GM12865 (cell line): ENCODE measurements at regions not wholly inside any gene's neighbourhood (a gene's known extent, or its start where the extent isn't known, plus 50 kb on each side); places are given as distances from the start of the nearest gene placed in this dataset.

Experiments used
- DNase-seq: peaks from one replicate; pipeline ENCODE4 v3.0.0; 2010; ENCODE audit warnings: low read depth
- H3K4me3 ChIP-seq: 2 replicates; pipeline ENCODE4 v1.5.1; 2011; ENCODE audit warnings: mild to moderate bottlenecking, low read depth, low read length, control low read depth
- TF ChIP-seq, protein P1 (sequence below): IDR thresholded peaks from 2 replicates; pipeline ENCODE4 v1.5.1; 2011; ENCODE audit warnings: low read length, control low read depth, low read depth, inconsistent platforms; ENCODE audit not compliant: insufficient read depth; ENCODE audit errors: missing control alignments

DNA sequence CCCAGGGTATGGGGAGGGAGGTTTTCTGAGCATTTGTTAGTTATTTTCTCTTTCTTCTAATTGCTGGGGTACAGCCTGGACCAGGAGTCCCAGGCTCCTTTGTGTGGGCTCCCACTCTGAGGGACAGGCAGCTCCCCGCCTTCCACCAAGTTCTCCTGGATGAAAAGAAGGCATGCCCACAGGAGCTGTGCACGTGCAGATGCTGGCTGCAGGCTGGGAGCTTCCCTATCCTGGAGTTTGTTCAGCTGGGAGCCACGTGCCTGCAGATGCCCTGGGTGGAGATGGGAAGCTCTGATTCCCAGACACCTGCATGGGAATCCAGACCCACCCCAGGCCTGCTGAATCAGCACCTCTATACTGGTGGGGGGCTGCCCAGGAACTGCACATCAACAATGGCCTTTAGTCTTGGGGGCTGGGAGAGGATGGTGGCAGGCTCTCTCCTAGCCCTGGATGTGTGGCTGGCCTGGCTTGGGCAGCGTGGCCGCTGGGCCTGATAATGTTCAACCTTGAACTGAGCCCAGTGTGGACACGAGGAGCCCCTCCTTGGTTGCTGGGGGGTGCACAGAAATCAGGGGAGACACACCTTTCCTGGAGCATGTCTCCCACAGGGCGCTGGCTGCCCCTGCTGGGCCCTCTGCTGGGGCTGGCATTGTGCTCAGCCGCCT lies 233.6 kb upstream of the HS6ST1 start:
- no peak for DNase-seq
- TF ChIP-seq, protein P1, sequence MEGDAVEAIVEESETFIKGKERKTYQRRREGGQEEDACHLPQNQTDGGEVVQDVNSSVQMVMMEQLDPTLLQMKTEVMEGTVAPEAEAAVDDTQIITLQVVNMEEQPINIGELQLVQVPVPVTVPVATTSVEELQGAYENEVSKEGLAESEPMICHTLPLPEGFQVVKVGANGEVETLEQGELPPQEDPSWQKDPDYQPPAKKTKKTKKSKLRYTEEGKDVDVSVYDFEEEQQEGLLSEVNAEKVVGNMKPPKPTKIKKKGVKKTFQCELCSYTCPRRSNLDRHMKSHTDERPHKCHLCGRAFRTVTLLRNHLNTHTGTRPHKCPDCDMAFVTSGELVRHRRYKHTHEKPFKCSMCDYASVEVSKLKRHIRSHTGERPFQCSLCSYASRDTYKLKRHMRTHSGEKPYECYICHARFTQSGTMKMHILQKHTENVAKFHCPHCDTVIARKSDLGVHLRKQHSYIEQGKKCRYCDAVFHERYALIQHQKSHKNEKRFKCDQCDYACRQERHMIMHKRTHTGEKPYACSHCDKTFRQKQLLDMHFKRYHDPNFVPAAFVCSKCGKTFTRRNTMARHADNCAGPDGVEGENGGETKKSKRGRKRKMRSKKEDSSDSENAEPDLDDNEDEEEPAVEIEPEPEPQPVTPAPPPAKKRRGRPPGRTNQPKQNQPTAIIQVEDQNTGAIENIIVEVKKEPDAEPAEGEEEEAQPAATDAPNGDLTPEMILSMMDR: no peak

DNA sequence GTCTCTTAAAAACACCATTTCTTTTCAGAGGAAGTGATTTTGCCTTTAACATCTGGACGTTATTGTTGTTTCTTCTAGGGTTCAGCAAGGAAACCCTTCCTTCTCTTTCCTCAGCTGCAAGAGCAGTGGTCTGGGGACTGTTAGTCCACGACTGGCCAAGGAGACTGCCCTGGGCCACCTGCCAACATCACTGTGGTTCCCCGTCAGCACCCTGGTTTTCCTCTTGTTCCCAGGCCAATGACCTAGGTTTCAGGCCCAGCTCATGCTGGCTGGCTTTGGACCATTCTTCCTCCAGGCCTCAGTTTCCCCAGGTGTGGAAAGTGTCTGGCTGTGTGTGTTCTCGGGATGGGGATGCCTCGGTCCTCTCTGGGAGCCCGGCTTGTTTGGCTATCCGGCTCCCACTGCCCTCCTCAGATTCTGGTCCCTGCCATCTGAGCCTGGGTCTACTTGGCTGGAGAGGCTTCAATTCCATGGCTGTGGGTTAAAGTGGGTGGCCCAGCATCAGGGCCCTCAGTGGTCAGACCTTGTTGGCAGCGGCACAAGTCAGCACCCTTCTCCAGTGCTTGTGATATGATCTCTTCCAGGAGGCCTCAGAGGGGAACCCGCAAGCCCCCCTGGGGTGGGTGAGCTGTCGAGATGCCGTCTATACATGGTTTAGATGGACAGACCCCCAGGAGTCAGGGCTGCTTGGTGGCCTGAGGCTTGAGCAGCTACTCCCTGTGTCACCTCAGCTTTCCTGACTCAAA lies 234.3 kb upstream of the HS6ST1 start:
- no peak overlapping the region for H3K4me3 ChIP-seq
- TF ChIP-seq, protein P1: no peak
- DNase-seq: no peak

More for the DNA sequence above, 233.6 kb upstream of the HS6ST1 start:
- H3K4me3 ChIP-seq: no peak overlapping the region

DNA sequence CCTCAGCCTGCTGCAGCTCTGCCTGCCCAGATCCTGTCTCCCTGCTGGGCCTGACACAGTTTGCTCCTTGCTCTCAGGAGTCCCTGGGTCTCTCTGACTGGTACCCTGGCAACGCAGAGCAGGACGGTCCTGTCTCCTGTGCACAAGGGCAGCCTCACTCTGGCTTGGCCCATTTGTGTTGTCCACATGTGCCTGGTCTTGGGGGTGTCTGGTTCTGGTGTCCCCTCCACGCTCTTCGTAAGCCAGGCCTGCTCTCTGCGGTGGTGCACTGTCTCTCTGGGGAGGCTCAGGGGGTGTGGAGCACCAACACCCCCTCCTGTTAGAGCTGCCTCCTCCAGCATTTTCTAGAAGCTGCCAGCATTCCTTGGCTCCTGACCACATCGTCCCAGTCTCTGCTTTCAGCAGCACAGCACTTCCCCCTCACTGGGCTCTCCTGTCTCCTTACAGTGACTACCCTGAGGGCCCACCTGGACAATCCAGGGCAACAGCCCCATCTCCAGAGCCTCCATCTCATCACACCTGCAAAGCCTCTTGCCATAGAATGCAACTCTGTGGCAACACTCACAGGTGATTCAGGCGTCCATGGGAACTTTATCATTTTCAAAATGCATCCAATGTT lies 235.6 kb upstream of the HS6ST1 start:
- H3K4me3 ChIP-seq: no peak overlapping the region
- TF ChIP-seq, protein P1: no peak
- no peak for DNase-seq

DNA sequence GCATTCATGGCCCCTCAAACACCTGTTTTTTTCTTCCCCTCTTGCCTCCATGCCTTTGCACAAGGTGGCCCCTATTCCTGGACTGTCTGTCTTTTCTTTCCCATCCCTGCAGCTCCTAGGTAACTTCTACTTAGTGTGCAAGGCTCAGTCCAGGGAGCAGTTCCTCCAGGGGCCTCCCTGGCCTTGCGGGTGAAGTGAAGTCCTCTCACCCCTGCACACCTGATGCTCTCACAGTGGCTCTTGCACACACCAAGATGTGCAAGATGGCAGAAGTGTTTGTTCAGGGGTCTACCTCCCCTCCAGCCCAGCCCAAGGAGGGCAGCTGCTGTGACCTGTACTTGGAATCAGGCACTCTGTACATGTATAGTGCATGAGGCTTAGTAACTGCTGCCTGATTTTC lies 236.8 kb upstream of the HS6ST1 start:
- DNase-seq: no peak
- no peak overlapping the region for H3K4me3 ChIP-seq
- TF ChIP-seq, protein P1: no peak

DNA sequence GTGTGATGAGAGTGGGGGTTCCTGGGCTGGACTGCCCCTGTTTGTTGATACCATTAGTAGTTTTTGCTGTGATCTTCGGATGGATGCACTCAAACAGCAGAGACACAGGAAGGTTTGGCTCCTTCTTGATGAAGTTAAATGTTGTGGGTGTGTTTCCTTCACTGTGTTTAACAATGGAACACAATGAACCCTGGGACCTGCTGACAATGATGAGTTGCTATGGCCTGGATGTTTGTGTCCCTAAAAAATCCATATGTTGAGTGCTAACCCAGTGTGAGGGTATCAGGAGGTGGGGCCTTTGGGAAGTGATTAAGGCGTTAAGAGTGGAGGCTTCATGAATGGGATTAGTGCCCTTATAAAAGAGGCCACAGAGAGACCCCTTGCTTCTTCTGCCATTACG lies 237.4 kb upstream of the HS6ST1 start:
- H3K4me3 ChIP-seq: no peak overlapping the region
- DNase-seq: no peak
- TF ChIP-seq, protein P1: no peak

DNA sequence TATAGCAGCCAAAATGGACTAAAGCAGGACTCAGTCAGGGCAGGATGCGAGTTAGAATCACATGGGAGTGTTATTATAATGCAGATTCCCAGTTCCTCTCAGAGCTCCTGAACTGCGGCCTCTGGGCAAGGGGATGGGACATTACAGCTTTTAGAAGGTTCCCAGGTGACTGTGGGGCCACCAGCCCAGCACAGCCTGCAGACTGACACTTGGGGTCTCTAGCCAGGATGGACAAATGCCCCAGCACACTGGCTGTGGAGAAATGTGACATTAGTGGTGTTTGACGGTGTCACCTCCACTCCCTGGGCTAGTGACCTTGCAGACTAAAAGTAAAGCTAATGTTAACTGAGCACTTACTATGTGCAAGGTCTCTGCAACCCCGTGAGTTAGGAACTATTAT lies 238.0 kb upstream of the HS6ST1 start:
- no peak for DNase-seq
- H3K4me3 ChIP-seq: no peak overlapping the region
- TF ChIP-seq, protein P1: no peak
